HCT116 (cell line): ENCODE measurements at regions not wholly inside any gene's neighbourhood (a gene's known extent, or its start where the extent isn't known, plus 50 kb on each side); places are given as distances from the start of the nearest gene placed in this dataset.

Experiments used
- EZH2 ChIP-seq: fragments of 200-600 bp; sonication (generic); IDR thresholded peaks from 2 replicates; pipeline ENCODE4 v1.6.1; 2017; ENCODE audit warnings: antibody characterized with exemption, mixed run types
- EZH2phosphoT487 ChIP-seq: fragments of 200-600 bp; IDR thresholded peaks from 2 replicates; pipeline ENCODE4 v1.6.1; 2018; ENCODE audit warnings: antibody characterized with exemption, borderline replicate concordance
- POLR2A ChIP-seq: IDR thresholded peaks from 2 replicates; pipeline ENCODE4 v1.7.0; 2011; ENCODE audit warnings: borderline replicate concordance; ENCODE audit not compliant: insufficient read depth, insufficient read length; ENCODE audit errors: extremely low read depth
- POLR2AphosphoS5 ChIP-seq: IDR thresholded peaks from 2 replicates; pipeline ENCODE4 v1.6.1; 2011; ENCODE audit warnings: mild to moderate bottlenecking, low read depth, low read length, moderate library complexity
- YY1 ChIP-seq: IDR thresholded peaks from 2 replicates; pipeline ENCODE4 v1.6.1; 2011; ENCODE audit warnings: low read length, low read depth, moderate library complexity, mild to moderate bottlenecking; ENCODE audit not compliant: insufficient replicate concordance; ENCODE audit errors: extremely low read depth
- TF ChIP-seq, protein P1 (sequence below), 3 experiments: fragments of 200-600 bp in 1 of 3; sonication (generic) in 1 of 3; IDR thresholded peaks in 2 of 3; conservative IDR thresholded peaks in 1 of 3; 2 replicates each; pipeline ENCODE4 v1.5.1; 2012 to 2017; ENCODE audit warnings: low read depth in 2 of 3, low read length in 2 of 3, antibody characterized with exemption in 1 of 3, borderline replicate concordance in 1 of 3, control low read depth in 1 of 3, mild to moderate bottlenecking in 1 of 3, mixed read lengths in 1 of 3, mixed run types in 1 of 3, moderate library complexity in 1 of 3; ENCODE audit not compliant: insufficient read depth in 1 of 3

DNA sequence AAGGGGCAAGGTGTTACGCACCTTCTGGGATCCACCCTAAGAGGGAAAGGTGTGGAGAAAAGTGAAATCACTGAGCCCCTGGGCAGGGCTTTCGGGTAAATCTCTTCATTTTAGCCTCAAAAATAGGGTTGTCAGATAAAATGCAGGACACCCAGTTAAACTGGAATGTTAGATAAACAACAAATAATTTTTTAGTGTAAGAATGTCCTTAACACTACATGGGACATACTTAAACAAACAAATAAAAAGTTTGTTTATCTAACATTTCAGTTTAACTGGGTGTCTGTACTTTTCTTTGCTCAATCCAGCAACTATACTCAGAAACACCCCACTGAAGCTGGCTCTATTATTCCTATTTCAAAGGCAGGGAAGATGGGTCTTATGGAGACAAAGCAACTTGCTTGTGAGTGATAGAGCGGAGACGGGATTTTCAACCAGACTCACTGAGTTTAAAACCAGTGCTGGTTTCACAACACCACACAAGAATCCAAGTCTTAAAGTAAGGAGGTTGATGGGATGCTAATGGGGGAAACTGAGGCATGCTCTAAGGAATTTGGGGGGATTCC, 144.8 kb upstream of the RBPJ start:
- TF ChIP-seq, protein P1, sequence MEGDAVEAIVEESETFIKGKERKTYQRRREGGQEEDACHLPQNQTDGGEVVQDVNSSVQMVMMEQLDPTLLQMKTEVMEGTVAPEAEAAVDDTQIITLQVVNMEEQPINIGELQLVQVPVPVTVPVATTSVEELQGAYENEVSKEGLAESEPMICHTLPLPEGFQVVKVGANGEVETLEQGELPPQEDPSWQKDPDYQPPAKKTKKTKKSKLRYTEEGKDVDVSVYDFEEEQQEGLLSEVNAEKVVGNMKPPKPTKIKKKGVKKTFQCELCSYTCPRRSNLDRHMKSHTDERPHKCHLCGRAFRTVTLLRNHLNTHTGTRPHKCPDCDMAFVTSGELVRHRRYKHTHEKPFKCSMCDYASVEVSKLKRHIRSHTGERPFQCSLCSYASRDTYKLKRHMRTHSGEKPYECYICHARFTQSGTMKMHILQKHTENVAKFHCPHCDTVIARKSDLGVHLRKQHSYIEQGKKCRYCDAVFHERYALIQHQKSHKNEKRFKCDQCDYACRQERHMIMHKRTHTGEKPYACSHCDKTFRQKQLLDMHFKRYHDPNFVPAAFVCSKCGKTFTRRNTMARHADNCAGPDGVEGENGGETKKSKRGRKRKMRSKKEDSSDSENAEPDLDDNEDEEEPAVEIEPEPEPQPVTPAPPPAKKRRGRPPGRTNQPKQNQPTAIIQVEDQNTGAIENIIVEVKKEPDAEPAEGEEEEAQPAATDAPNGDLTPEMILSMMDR (IDR thresholded peaks at IDR 0.05 in 2 of 3, conservative IDR thresholded peaks at IDR 0.05 in 1 of 3; ENCODE audit: borderline replicate concordance in 1 of 3, insufficient read depth in 1 of 3, low read depth in 2 of 3, low read length in 2 of 3) = no peak
- no peak for TF ChIP-seq POLR2A
- no peak for TF ChIP-seq EZH2phosphoT487
- TF ChIP-seq EZH2 = no peak
- TF ChIP-seq YY1 = no peak
- no peak for TF ChIP-seq POLR2AphosphoS5
